Activated CD4-positive, alpha-beta memory T cell treated with anti-CD3 and anti-CD28 coated beads for 36 hours (primary cell): ENCODE measurements at regions not wholly inside any gene's neighbourhood (a gene's known extent, or its start where the extent isn't known, plus 50 kb on each side); places are given as distances from the start of the nearest gene placed in this dataset.

Experiments used
- CTCF ChIA-PET: fragments of 350-600 bp; sonication (Branson Sonifier 250); formaldehyde crosslinking; loops from one replicate; lab custom pipeline; 2021; ENCODE audit warnings: antibody characterized with exemption, inconsistent platforms; lab: Charles Lee
- POLR2A ChIA-PET: fragments of 350-600 bp; sonication (Branson Sonifier 250); formaldehyde crosslinking; loops from one replicate; lab custom pipeline; 2021; ENCODE audit warnings: antibody characterized with exemption; lab: Charles Lee
- DNase-seq: peaks from one replicate; pipeline ENCODE4 v3.0.0-alpha.2; 2020
- H3K27ac Mint-ChIP-seq: one replicate; pipeline ENCODE4 v1.8.0; 2021; ENCODE audit warnings: mixed read lengths
- H3K27me3 Mint-ChIP-seq: one replicate; pipeline ENCODE4 v1.8.0; 2021; ENCODE audit warnings: mixed read lengths
- H3K36me3 Mint-ChIP-seq: one replicate; pipeline ENCODE4 v1.8.0; 2021; ENCODE audit warnings: mixed read lengths
- H3K4me1 Mint-ChIP-seq: one replicate; pipeline ENCODE4 v1.8.0; 2021; ENCODE audit warnings: low read depth, mixed read lengths
- H3K4me3 Mint-ChIP-seq: one replicate; pipeline ENCODE4 v1.8.0; 2021; ENCODE audit warnings: mild to moderate bottlenecking, mixed read lengths
- H3K9me3 Mint-ChIP-seq: one replicate; pipeline ENCODE4 v1.8.0; 2021; ENCODE audit warnings: mixed read lengths
- intact Hi-C: fragments of 100-400 bp; cut with micrococcal nuclease; formaldehyde crosslinking; loops from one replicate; pipeline ENCODE4 v1.15.1; 2023

GRCh38 chr18:41499345-41499744 is 455.7 kb upstream of the PIK3C3 start:
- POLR2A ChIA-PET = no interaction called here
- CTCF ChIA-PET = no interaction called here
- no peak overlapping the region for H3K4me3 Mint-ChIP-seq
- intact Hi-C loops = no loop called here
- H3K9me3 Mint-ChIP-seq = peaks cover 7% of the 10 kb centered on the region
- DNase-seq = no peak
- no peaks in the 10 kb centered on the region for H3K4me1 Mint-ChIP-seq
- H3K36me3 Mint-ChIP-seq = no peaks in the 10 kb centered on the region
- no peaks in the 10 kb centered on the region for H3K27me3 Mint-ChIP-seq
- H3K27ac Mint-ChIP-seq = no peak overlapping the region

GRCh38 chr18:41490861-41491260 is 464.2 kb upstream of the PIK3C3 start:
- H3K36me3 Mint-ChIP-seq = no peaks in the 10 kb centered on the region
- peaks cover 23% of the 10 kb centered on the region for H3K9me3 Mint-ChIP-seq
- no peaks in the 10 kb centered on the region for H3K4me1 Mint-ChIP-seq
- ChIA-PET CTCF (no interaction called here), POLR2A (no interaction called here)
- no peak overlapping the region for H3K27ac Mint-ChIP-seq
- no peaks in the 10 kb centered on the region for H3K27me3 Mint-ChIP-seq
- intact Hi-C loops = no loop called here
- DNase-seq = no peak
- no peak overlapping the region for H3K4me3 Mint-ChIP-seq

GRCh38 chr18:41486575-41486974 is 468.5 kb upstream of the PIK3C3 start:
- H3K9me3 Mint-ChIP-seq = peaks cover 19% of the 10 kb centered on the region
- no peaks in the 10 kb centered on the region for H3K27me3 Mint-ChIP-seq
- H3K27ac Mint-ChIP-seq = no peak overlapping the region
- H3K4me3 Mint-ChIP-seq = no peak overlapping the region
- H3K36me3 Mint-ChIP-seq = no peaks in the 10 kb centered on the region
- POLR2A ChIA-PET = no interaction called here
- CTCF ChIA-PET = no interaction called here
- H3K4me1 Mint-ChIP-seq = no peaks in the 10 kb centered on the region
- no peak for DNase-seq
- intact Hi-C loops = no loop called here

- CTCF ChIA-PET = no interaction called here
- intact Hi-C loops = no loop called here
- Mint-ChIP-seq H3K27me3 (no peaks in the 10 kb centered on the region), H3K27ac (no peak overlapping the region), H3K9me3 (peaks cover 13% of the 10 kb centered on the region), H3K4me1 (no peaks in the 10 kb centered on the region), H3K4me3 (no peak overlapping the region), H3K36me3 (no peaks in the 10 kb centered on the region)
- no peak for DNase-seq
- POLR2A ChIA-PET = no interaction called here
Measured at GRCh38 chr18:41484069-41484468, 471.0 kb upstream of the PIK3C3 start.

GRCh38 chr18:41482501-41482900 is 472.5 kb upstream of the PIK3C3 start:
- H3K4me1 Mint-ChIP-seq = no peaks in the 10 kb centered on the region
- H3K4me3 Mint-ChIP-seq = no peak overlapping the region
- CTCF ChIA-PET = no interaction called here
- H3K27me3 Mint-ChIP-seq = no peaks in the 10 kb centered on the region
- no peak overlapping the region for H3K27ac Mint-ChIP-seq
- POLR2A ChIA-PET = no interaction called here
- H3K36me3 Mint-ChIP-seq = no peaks in the 10 kb centered on the region
- intact Hi-C loops = no loop called here
- H3K9me3 Mint-ChIP-seq = peaks cover 17% of the 10 kb centered on the region
- DNase-seq = no peak

- no peak for DNase-seq
- Mint-ChIP-seq H3K27me3 (no peaks in the 10 kb centered on the region), H3K36me3 (no peaks in the 10 kb centered on the region), H3K4me1 (no peaks in the 10 kb centered on the region), H3K4me3 (no peak overlapping the region), H3K9me3 (peaks cover 8% of the 10 kb centered on the region), H3K27ac (no peak overlapping the region)
- ChIA-PET POLR2A (interaction anchor here (0.8 kb wide), 1 partner anchor 1313 kb away, joined by 3 read pairs; no protein-coding TSS in a partner anchor), CTCF (no interaction called here)
- intact Hi-C loops = no loop called here
Measured at GRCh38 chr18:41466436-41467160, 488.4 kb upstream of the PIK3C3 start.

- CTCF ChIA-PET = no interaction called here
- no peak for DNase-seq
- H3K4me1 Mint-ChIP-seq = no peaks in the 10 kb centered on the region
- H3K27ac Mint-ChIP-seq = no peak overlapping the region
- intact Hi-C loops = no loop called here
- no peaks in the 10 kb centered on the region for H3K27me3 Mint-ChIP-seq
- no peaks in the 10 kb centered on the region for H3K36me3 Mint-ChIP-seq
- no peak overlapping the region for H3K4me3 Mint-ChIP-seq
- peaks cover 8% of the 10 kb centered on the region for H3K9me3 Mint-ChIP-seq
- POLR2A ChIA-PET = no interaction called here
Measured at GRCh38 chr18:41465386-41465785, 489.6 kb upstream of the PIK3C3 start.

GRCh38 chr18:41464278-41464677 is 490.8 kb upstream of the PIK3C3 start:
- POLR2A ChIA-PET = no interaction called here
- no peak for DNase-seq
- Mint-ChIP-seq H3K9me3 (peaks cover 7% of the 10 kb centered on the region), H3K4me1 (no peaks in the 10 kb centered on the region), H3K27me3 (no peaks in the 10 kb centered on the region), H3K27ac (no peak overlapping the region), H3K36me3 (no peaks in the 10 kb centered on the region), H3K4me3 (no peak overlapping the region)
- CTCF ChIA-PET = no interaction called here
- intact Hi-C loops = no loop called here

GRCh38 chr18:41462946-41463345 is 492.1 kb upstream of the PIK3C3 start:
- Mint-ChIP-seq H3K9me3 (peaks cover 4% of the 10 kb centered on the region), H3K27me3 (no peaks in the 10 kb centered on the region), H3K36me3 (no peaks in the 10 kb centered on the region), H3K27ac (no peak overlapping the region), H3K4me1 (no peaks in the 10 kb centered on the region), H3K4me3 (no peak overlapping the region)
- ChIA-PET POLR2A (no interaction called here), CTCF (no interaction called here)
- intact Hi-C loops = no loop called here
- no peak for DNase-seq

- CTCF ChIA-PET = no interaction called here
- DNase-seq = no peak
- H3K27ac Mint-ChIP-seq = no peak overlapping the region
- peaks cover 4% of the 10 kb centered on the region for H3K9me3 Mint-ChIP-seq
- no peaks in the 10 kb centered on the region for H3K4me1 Mint-ChIP-seq
- H3K4me3 Mint-ChIP-seq = no peak overlapping the region
- H3K36me3 Mint-ChIP-seq = no peaks in the 10 kb centered on the region
- H3K27me3 Mint-ChIP-seq = no peaks in the 10 kb centered on the region
- intact Hi-C loops = no loop called here
- POLR2A ChIA-PET = no interaction called here
Measured at GRCh38 chr18:41461114-41461513, 493.9 kb upstream of the PIK3C3 start.

GRCh38 chr18:41459656-41460055 is 495.4 kb upstream of the PIK3C3 start:
- Mint-ChIP-seq H3K4me3 (no peak overlapping the region), H3K27me3 (no peaks in the 10 kb centered on the region), H3K36me3 (no peaks in the 10 kb centered on the region), H3K4me1 (no peaks in the 10 kb centered on the region), H3K27ac (no peak overlapping the region), H3K9me3 (peaks cover 9% of the 10 kb centered on the region)
- intact Hi-C loops = no loop called here
- CTCF ChIA-PET = no interaction called here
- no peak for DNase-seq
- POLR2A ChIA-PET = no interaction called here

- Mint-ChIP-seq H3K9me3 (peaks cover 9% of the 10 kb centered on the region), H3K27ac (no peak overlapping the region), H3K36me3 (no peaks in the 10 kb centered on the region), H3K27me3 (no peaks in the 10 kb centered on the region), H3K4me1 (no peaks in the 10 kb centered on the region), H3K4me3 (no peak overlapping the region)
- no peak for DNase-seq
- ChIA-PET CTCF (no interaction called here), POLR2A (no interaction called here)
- intact Hi-C loops = no loop called here
Measured at GRCh38 chr18:41458376-41458775, 496.7 kb upstream of the PIK3C3 start.

GRCh38 chr18:41457765-41458326 is 497.2 kb upstream of the PIK3C3 start:
- intact Hi-C loops = no loop called here
- no peak overlapping the region for H3K4me3 Mint-ChIP-seq
- ChIA-PET CTCF (no interaction called here), POLR2A (no interaction called here)
- H3K4me1 Mint-ChIP-seq = no peaks in the 10 kb centered on the region
- peaks cover 9% of the 10 kb centered on the region for H3K9me3 Mint-ChIP-seq
- H3K36me3 Mint-ChIP-seq = no peaks in the 10 kb centered on the region
- H3K27me3 Mint-ChIP-seq = no peaks in the 10 kb centered on the region
- no peak for DNase-seq
- H3K27ac Mint-ChIP-seq = no peak overlapping the region
